GM12878 (cell line): ENCODE measurements at regions not wholly inside any gene's neighbourhood (a gene's known extent, or its start where the extent isn't known, plus 50 kb on each side); places are given as distances from the start of the nearest gene placed in this dataset.

Experiments
- ATAC-seq: fragments of 200-7000 bp; cut with Tn5 transposase; 3 replicates; pipeline ENCODE4 v1.9.1; 2020; ENCODE audit warnings: mild to moderate bottlenecking, moderate library complexity
- BruUV-seq: library from RNA; stranded (reverse); fragments of 400-500 nt; replicated peaks from 2 replicates; lab custom pipeline; 2021; lab: Mats Ljungman, UMichigan
- CTCF ChIA-PET: fragments of 300-600 bp; sonication (Branson Sonifier 250); formaldehyde crosslinking; extraction: SDS; loops from one replicate; lab custom pipeline; 2021; ENCODE audit warnings: inconsistent platforms; lab: Yijun Ruan, JAX
- POLR2A ChIA-PET: fragments of 350-600 bp; formaldehyde crosslinking; extraction: SDS; loops from one replicate; lab custom pipeline; 2021; ENCODE audit warnings: inconsistent platforms; lab: Charles Lee
- RAD21 ChIA-PET: fragments of 300-600 bp; sonication (Branson Sonifier 250); formaldehyde crosslinking; loops from one replicate; lab custom pipeline; 2023; ENCODE audit warnings: antibody characterized with exemption; ENCODE audit not compliant: unreplicated experiment; lab: Charles Lee
- SMC1A ChIA-PET: fragments of 300-600 bp; sonication (Branson Sonifier 250); formaldehyde crosslinking; loops from one replicate; lab custom pipeline; 2023; ENCODE audit not compliant: unreplicated experiment, uncharacterized antibody; lab: Charles Lee
- DNase-seq: peaks from one replicate; pipeline ENCODE4 v3.0.0-alpha.2; 2011; ENCODE audit warnings: low read depth, low spot score
- FAIRE-seq: peaks from 3 replicates; lab custom pipeline; 2011; peaks lifted over from hg19 to GRCh38; lab: Jason Lieb, UNC
- H2AFZ ChIP-seq: 2 replicates; pipeline ENCODE4 v1.6.0; 2011; ENCODE audit warnings: low read depth, low read length, control low read depth; ENCODE audit not compliant: control insufficient read depth
- H3K27ac ChIP-seq: 2 replicates; pipeline ENCODE4 v1.5.1; 2011; ENCODE audit warnings: control low read depth; ENCODE audit not compliant: control insufficient read depth, insufficient read depth
- H3K27me3 ChIP-seq, 2 experiments: replicated peaks in 1 of 2; 2 replicates each; pipeline versions ENCODE4 v1.6.0 to v1.6.1; 2011; ENCODE audit warnings: low read length in 1 of 2; ENCODE audit not compliant: control insufficient read depth in 2 of 2, insufficient read depth in 2 of 2
- H3K36me3 ChIP-seq, 2 experiments: 2 replicates each; pipeline ENCODE4 v1.5.1; 2011; ENCODE audit warnings: low read length in 1 of 2; ENCODE audit not compliant: control insufficient read depth in 2 of 2, insufficient read depth in 2 of 2
- H3K4me1 ChIP-seq: 2 replicates; pipeline ENCODE4 v1.6.1; 2011; ENCODE audit warnings: mild to moderate bottlenecking, low read length, moderate library complexity, mixed read lengths; ENCODE audit not compliant: control insufficient read depth, insufficient read depth
- H3K4me2 ChIP-seq: 2 replicates; pipeline ENCODE4 v1.6.0; 2011; ENCODE audit warnings: control low read depth; ENCODE audit not compliant: control insufficient read depth, insufficient read depth
- H3K4me3 ChIP-seq: fragments of 200-600 bp; sonication (generic); 2 replicates; pipeline ENCODE4 v1.5.1; 2016
- H3K79me2 ChIP-seq: 2 replicates; pipeline ENCODE4 v1.6.0; 2011; ENCODE audit warnings: low read length; ENCODE audit not compliant: control insufficient read depth, insufficient read depth
- H3K9ac ChIP-seq: 2 replicates; pipeline ENCODE4 v1.8.0; 2011; ENCODE audit warnings: low read length, control low read depth, mixed read lengths; ENCODE audit not compliant: control insufficient read depth, insufficient read depth
- H3K9me3 ChIP-seq: replicated peaks from 3 replicates; pipeline ENCODE4 v1.5.1; 2011; ENCODE audit warnings: mild to moderate bottlenecking, low read length; ENCODE audit not compliant: control insufficient read depth, insufficient read depth
- H4K20me1 ChIP-seq: 2 replicates; pipeline ENCODE4 v1.6.0; 2011; ENCODE audit not compliant: control insufficient read depth, insufficient read depth
- ATF2 ChIP-seq: IDR thresholded peaks from 2 replicates; pipeline ENCODE4 v1.6.1; 2012; ENCODE audit warnings: low read length, inconsistent platforms
- CBFB ChIP-seq: IDR thresholded peaks from 2 replicates; pipeline ENCODE4 v1.6.1; 2016; ENCODE audit warnings: antibody characterized with exemption, low read depth
- CUX1 ChIP-seq: IDR thresholded peaks from 2 replicates; pipeline ENCODE4 v1.6.1; 2012; ENCODE audit warnings: improper control_type of control experiment, low read depth, low read length; ENCODE audit not compliant: insufficient replicate concordance
- ESRRA ChIP-seq: IDR thresholded peaks from 2 replicates; pipeline ENCODE4 v1.6.1; 2012; ENCODE audit warnings: mild to moderate bottlenecking, low read length, improper control_type of control experiment
- HDAC2 ChIP-seq: fragments of 200-600 bp; sonication (generic); IDR thresholded peaks from 2 replicates; pipeline ENCODE4 v1.6.1; 2017
- PML ChIP-seq: IDR thresholded peaks from 2 replicates; pipeline ENCODE4 v1.6.1; 2012; ENCODE audit warnings: low read length, inconsistent platforms
- RAD21 ChIP-seq: IDR thresholded peaks from 2 replicates; pipeline ENCODE4 v1.6.1; 2011; ENCODE audit warnings: mild to moderate bottlenecking, low read depth, low read length, moderate library complexity; ENCODE audit not compliant: insufficient read depth
- STAT1 ChIP-seq: fragments of 450-650 bp; conservative IDR thresholded peaks from 2 replicates; pipeline ENCODE4 v1.6.1; 2014; ENCODE audit warnings: antibody characterized with exemption, mild to moderate bottlenecking
- STAT3 ChIP-seq: IDR thresholded peaks from 2 replicates; pipeline ENCODE4 v1.6.1; 2011; ENCODE audit warnings: low read depth, low read length, improper control_type of control experiment
- ZNF384 ChIP-seq: IDR thresholded peaks from 2 replicates; pipeline ENCODE4 v1.6.1; 2012; ENCODE audit warnings: low read depth, mild to moderate bottlenecking, low read length, improper control_type of control experiment, borderline replicate concordance
- ZSCAN29 ChIP-seq: fragments of 450-650 bp; IDR thresholded peaks from 2 replicates; pipeline ENCODE4 v1.6.1; 2017; ENCODE audit warnings: mild to moderate bottlenecking, moderate library complexity
- WGBS: methylation state at CpG from one replicate; pipeline ENCODE4 v1.1.6; 2016; ENCODE audit warnings: low lambda C conversion rate; ENCODE audit not compliant: insufficient replicate concordance, insufficient coverage; ENCODE audit errors: missing lambda C conversion rate; 5-methylcytosine and 5-hydroxymethylcytosine counted together
- in situ Hi-C: fragments of 300-500 bp; cut with MboI; formaldehyde crosslinking; loops from 9 replicates; pipeline ENCODE4 v1.14.3; 2018; ENCODE audit warnings: mixed read lengths
- intact Hi-C: fragments of 100-400 bp; cut with micrococcal nuclease; formaldehyde crosslinking; loops from one replicate; pipeline ENCODE4 v1.14.2; 2022; ENCODE audit not compliant: unreplicated experiment
- TF ChIP-seq, protein P1 (sequence below): fragments of 450-650 bp; IDR thresholded peaks from 2 replicates; pipeline ENCODE4 v1.6.1; 2017; ENCODE audit warnings: mild to moderate bottlenecking, moderate library complexity

- RAD21 ChIA-PET, result no interaction called here
- H3K9ac ChIP-seq, result no peak overlapping the region
- no peak for FAIRE-seq
- no peaks in the 10 kb centered on the region for H3K36me3 ChIP-seq
- no TSS peak for BruUV-seq
- CTCF ChIA-PET, result no interaction called here
- H3K9me3 ChIP-seq, result no peaks in the 10 kb centered on the region
- H3K4me1 ChIP-seq, result no peaks in the 10 kb centered on the region
- H3K79me2 ChIP-seq, result no peaks in the 10 kb centered on the region
- H4K20me1 ChIP-seq, result no peaks in the 10 kb centered on the region
- POLR2A ChIA-PET, result no interaction called here
- H3K4me2 ChIP-seq, result no peak overlapping the region
- WGBS, result 62% methylated on average over 4 of the region's 4 CpGs
- H3K4me3 ChIP-seq, result no peak overlapping the region
- SMC1A ChIA-PET, result interaction anchor here (1.7 kb wide), 1 partner anchor 15 kb away, joined by 4 read pairs; no protein-coding TSS in a partner anchor
- DNase-seq, result no peak
- H2AFZ ChIP-seq, result no peak overlapping the region
- no peak for ATAC-seq
- intact Hi-C loops (no loop called here), in situ Hi-C loops (no loop called here)
- no peak overlapping the region for H3K27ac ChIP-seq
- no peaks in the 10 kb centered on the region for H3K27me3 ChIP-seq
- TF ChIP-seq ATF2 (no peak), ESRRA (no peak), CBFB (no peak), CUX1 (no peak), HDAC2 (no peak), ZNF384 (no peak), STAT3 (no peak), PML (no peak), ZSCAN29 (no peak), RAD21 (no peak), STAT1 (no peak)
- TF ChIP-seq, protein P1, sequence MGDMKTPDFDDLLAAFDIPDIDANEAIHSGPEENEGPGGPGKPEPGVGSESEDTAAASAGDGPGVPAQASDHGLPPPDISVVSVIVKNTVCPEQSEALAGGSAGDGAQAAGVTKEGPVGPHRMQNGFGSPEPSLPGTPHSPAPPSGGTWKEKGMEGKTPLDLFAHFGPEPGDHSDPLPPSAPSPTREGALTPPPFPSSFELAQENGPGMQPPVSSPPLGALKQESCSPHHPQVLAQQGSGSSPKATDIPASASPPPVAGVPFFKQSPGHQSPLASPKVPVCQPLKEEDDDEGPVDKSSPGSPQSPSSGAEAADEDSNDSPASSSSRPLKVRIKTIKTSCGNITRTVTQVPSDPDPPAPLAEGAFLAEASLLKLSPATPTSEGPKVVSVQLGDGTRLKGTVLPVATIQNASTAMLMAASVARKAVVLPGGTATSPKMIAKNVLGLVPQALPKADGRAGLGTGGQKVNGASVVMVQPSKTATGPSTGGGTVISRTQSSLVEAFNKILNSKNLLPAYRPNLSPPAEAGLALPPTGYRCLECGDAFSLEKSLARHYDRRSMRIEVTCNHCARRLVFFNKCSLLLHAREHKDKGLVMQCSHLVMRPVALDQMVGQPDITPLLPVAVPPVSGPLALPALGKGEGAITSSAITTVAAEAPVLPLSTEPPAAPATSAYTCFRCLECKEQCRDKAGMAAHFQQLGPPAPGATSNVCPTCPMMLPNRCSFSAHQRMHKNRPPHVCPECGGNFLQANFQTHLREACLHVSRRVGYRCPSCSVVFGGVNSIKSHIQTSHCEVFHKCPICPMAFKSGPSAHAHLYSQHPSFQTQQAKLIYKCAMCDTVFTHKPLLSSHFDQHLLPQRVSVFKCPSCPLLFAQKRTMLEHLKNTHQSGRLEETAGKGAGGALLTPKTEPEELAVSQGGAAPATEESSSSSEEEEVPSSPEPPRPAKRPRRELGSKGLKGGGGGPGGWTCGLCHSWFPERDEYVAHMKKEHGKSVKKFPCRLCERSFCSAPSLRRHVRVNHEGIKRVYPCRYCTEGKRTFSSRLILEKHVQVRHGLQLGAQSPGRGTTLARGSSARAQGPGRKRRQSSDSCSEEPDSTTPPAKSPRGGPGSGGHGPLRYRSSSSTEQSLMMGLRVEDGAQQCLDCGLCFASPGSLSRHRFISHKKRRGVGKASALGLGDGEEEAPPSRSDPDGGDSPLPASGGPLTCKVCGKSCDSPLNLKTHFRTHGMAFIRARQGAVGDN, result no peak
Observed at GRCh38 chr4:81366779-81367178, 104.9 kb downstream of the RASGEF1B start.
